Retina (tissue), 1 donor: ENCODE measurements at regions not wholly inside any gene's neighbourhood (a gene's known extent, or its start where the extent isn't known, plus 50 kb on each side); places are given as distances from the start of the nearest gene placed in this dataset.
"Not testable (repeated sequence)": the region's sequence is repeated elsewhere in the genome, so short reads cannot be mapped to it uniquely, and the experiment has no call there.

Experiments
- DNase-seq: peaks from one replicate; pipeline ENCODE4 v3.0.0-alpha.2; 2016

- no peak for DNase-seq
These were observed 304.8 kb downstream of the CPS1 start for GRCh38 chr2:210861038-210861665.

- DNase-seq, result no peak
These were observed 306.1 kb downstream of the CPS1 start for GRCh38 chr2:210862283-210863065.

- DNase-seq, result no peak
These were observed 306.9 kb downstream of the CPS1 start for GRCh38 chr2:210863283-210863682.

GRCh38 chr2:210871566-210871965 is 315.2 kb downstream of the CPS1 start:
- DNase-seq, result not testable (repeated sequence)

GRCh38 chr2:210873631-210874030 is 317.2 kb downstream of the CPS1 start:
- no peak for DNase-seq

- no peak for DNase-seq
These were observed 327.8 kb downstream of the CPS1 start for GRCh38 chr2:210884227-210884626.

- no peak for DNase-seq
These were observed 331.6 kb downstream of the CPS1 start for GRCh38 chr2:210888035-210888434.

GRCh38 chr2:210895132-210895531 is 338.7 kb downstream of the CPS1 start:
- DNase-seq, result no peak

- DNase-seq, result no peak
These were observed 342.7 kb downstream of the CPS1 start for GRCh38 chr2:210899131-210899530.

- no peak for DNase-seq
These were observed 344.9 kb downstream of the CPS1 start for GRCh38 chr2:210901326-210901725.

GRCh38 chr2:210912779-210913178 is 356.4 kb downstream of the CPS1 start:
- no peak for DNase-seq

- DNase-seq, result no peak
These were observed 357.1 kb downstream of the CPS1 start for GRCh38 chr2:210913461-210913860.

- DNase-seq, result no peak
These were observed 359.5 kb downstream of the CPS1 start for GRCh38 chr2:210915912-210916311.

GRCh38 chr2:210917465-210917864 is 361.1 kb downstream of the CPS1 start:
- DNase-seq, result no peak

- no peak for DNase-seq
These were observed 362.7 kb downstream of the CPS1 start for GRCh38 chr2:210919128-210919527.

- DNase-seq, result no peak
These were observed 366.0 kb downstream of the CPS1 start for GRCh38 chr2:210922419-210922818.

- DNase-seq, result no peak
These were observed 372.3 kb downstream of the CPS1 start for GRCh38 chr2:210928714-210929113.

- no peak for DNase-seq
These were observed 381.8 kb downstream of the CPS1 start for GRCh38 chr2:210938228-210938627.

GRCh38 chr2:210946395-210946794 is 390.0 kb downstream of the CPS1 start:
- DNase-seq, result no peak

GRCh38 chr2:210950434-210951060 is 394.1 kb downstream of the CPS1 start:
- DNase-seq, result not testable (repeated sequence)

GRCh38 chr2:210954386-210954907 is 398.0 kb downstream of the CPS1 start:
- DNase-seq, result no peak

GRCh38 chr2:210955591-210955990 is 399.2 kb downstream of the CPS1 start:
- no peak for DNase-seq

- DNase-seq, result no peak
These were observed 399.7 kb downstream of the CPS1 start for GRCh38 chr2:210956101-210956500.

GRCh38 chr2:210961249-210961648 is 404.9 kb downstream of the CPS1 start:
- DNase-seq, result no peak
